Esophagus squamous epithelium (tissue), 5 donors: ENCODE measurements at regions not wholly inside any gene's neighbourhood (a gene's known extent, or its start where the extent isn't known, plus 50 kb on each side); places are given as distances from the start of the nearest gene placed in this dataset.
A peak's percentile ranks its signal among the peaks of the same experiment; 100 is the strongest.
"Not testable (repeated sequence)": the region's sequence is repeated elsewhere in the genome, so short reads cannot be mapped to it uniquely, and the experiment has no call there.

Experiments
- DNase-seq: peaks from one replicate; lab custom pipeline; 2025; lab: John Stamatoyannopoulos, UW
- H3K27ac ChIP-seq, 4 donors: fragments of 200-600 bp; sonication (generic); one replicate each; pipeline ENCODE4 v1.5.1; 2016 to 2019; ENCODE audit warnings: mild to moderate bottlenecking in 1 of 4
- H3K27me3 ChIP-seq, 4 donors: fragments of 200-600 bp; sonication (generic); 1 replicate in 3 of 4; 2 replicates in 1 of 4; pipeline versions ENCODE4 v1.5.1 to v1.6.0; 2017 to 2021; ENCODE audit warnings: antibody characterized with exemption in 1 of 4
- H3K36me3 ChIP-seq, 3 donors: fragments of 200-600 bp; sonication (generic); one replicate each; pipeline ENCODE4 v1.5.1; 2016 to 2019
- H3K4me1 ChIP-seq, 3 donors: fragments of 200-600 bp; sonication (generic); one replicate each; pipeline ENCODE4 v1.5.1; 2017 to 2019
- H3K4me3 ChIP-seq, 4 donors: fragments of 200-600 bp; sonication (generic); 1 replicate in 3 of 4; 2 replicates in 1 of 4; pipeline ENCODE4 v1.5.1; 2016 to 2019; ENCODE audit warnings: mild to moderate bottlenecking in 2 of 4, moderate library complexity in 1 of 4
- H3K9me3 ChIP-seq, 3 donors: fragments of 200-600 bp; sonication (generic); one replicate each; pipeline ENCODE4 v1.5.1; 2016 to 2019
- POLR2A ChIP-seq, 4 donors: fragments of 450-650 bp; IDR thresholded peaks; one replicate each; pipeline ENCODE4 v1.6.1; 2017; ENCODE audit warnings: antibody characterized with exemption in 4 of 4, mild to moderate bottlenecking in 4 of 4, moderate library complexity in 3 of 4
- WGBS, 2 donors: methylation state at CpG; one replicate each; pipeline ENCODE4 v1.1.5; 2018; 5-methylcytosine and 5-hydroxymethylcytosine counted together
- intact Hi-C: fragments of 100-400 bp; cut with DNase I; formaldehyde crosslinking; loops from one replicate; pipeline ENCODE4 v1.15.0; 2022
- TF ChIP-seq, protein P1 (sequence below), 6 experiments: fragments of 450-650 bp in 4 of 6; fragments of 200-600 bp in 2 of 6; sonication (generic) in 2 of 6; IDR thresholded peaks; one replicate each; pipeline ENCODE4 v1.5.1; 2016 to 2019; ENCODE audit warnings: antibody characterized with exemption in 6 of 6, mild to moderate bottlenecking in 4 of 6, moderate library complexity in 4 of 6
- donor health status: DM: yes; HTN: yes; CAD: no.

DNA sequence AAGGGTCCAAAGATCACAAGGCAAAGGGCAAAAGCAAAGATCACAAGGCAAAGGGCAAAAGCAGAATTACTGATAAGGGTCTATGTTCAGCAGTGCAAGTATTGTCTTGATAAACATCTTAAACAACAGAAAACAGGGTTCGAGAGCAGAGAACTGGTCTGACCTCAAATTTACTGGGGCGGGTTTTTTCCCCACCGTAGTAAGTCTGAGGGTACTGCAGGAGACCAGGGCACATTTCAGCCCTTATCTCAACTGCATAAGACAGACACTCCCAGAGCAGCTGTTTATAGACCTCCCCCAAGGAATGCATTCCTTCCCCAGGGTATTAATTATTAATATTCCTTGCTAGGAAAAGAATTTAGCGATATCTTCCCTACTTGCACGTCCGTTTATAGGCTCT is 61.3 kb downstream of the ZNF860 start:
- DNase-seq, H3K36me3 ChIP-seq, H3K4me3 ChIP-seq, intact Hi-C loops, H3K27me3 ChIP-seq, H3K27ac ChIP-seq: not testable (repeated sequence)
- Histone ChIP-seq H3K9me3 (peaks cover 0 to 15% (median 7%) of the 10 kb centered on the region in 3 donors), H3K4me1 (peaks cover 9 to 72% (median 11%) of the 10 kb centered on the region in 3 donors)
- WGBS, 2 donors, result 74 to 77% methylated on average over 6 of the region's 6 CpGs

DNA sequence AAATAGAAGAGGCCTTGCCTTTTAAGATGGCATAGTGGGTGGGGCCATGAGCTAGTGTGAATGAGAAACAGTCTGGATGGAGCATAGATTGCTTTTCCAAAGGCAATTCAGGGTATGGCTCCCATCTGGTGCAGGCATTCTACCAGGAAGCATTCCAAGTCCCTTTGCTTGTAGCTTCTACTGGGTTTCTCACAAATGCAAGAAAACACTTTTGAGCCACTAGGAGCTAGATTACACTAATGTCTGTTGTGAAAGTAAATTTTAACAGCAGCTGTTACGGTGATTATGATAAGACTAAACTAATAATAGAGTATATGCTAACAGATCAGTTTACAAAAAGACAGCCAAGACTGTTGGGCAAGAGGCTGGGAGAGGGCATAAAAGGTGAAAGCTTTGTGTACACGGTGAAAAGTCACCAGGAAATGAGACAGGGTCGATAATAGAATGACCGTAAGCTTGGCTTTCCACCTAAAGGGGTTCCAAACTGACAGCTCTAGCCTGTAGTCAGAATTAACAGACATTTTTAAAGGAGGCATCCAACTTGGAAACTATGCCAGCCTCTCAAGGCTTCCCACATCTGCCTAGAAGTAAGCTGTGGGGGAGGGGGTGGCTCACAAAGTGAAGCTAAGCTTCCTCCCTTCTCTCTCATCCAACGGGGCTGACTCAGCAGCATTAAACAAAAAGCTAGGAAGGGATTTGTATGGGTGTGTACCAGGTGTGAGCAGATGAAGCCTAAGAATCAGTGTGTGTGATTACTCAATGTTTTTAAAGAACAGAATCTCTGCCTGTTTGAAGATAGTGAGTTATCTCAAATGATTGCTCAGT is 61.1 kb upstream of the GPD1L start:
- H3K27me3 ChIP-seq, result no peaks in the 10 kb centered on the region
- peak overlapping the region in 1 of 4 donors; percentile 35 for H3K4me3 ChIP-seq
- no peaks in the 10 kb centered on the region for H3K36me3 ChIP-seq
- TF ChIP-seq, protein P1, sequence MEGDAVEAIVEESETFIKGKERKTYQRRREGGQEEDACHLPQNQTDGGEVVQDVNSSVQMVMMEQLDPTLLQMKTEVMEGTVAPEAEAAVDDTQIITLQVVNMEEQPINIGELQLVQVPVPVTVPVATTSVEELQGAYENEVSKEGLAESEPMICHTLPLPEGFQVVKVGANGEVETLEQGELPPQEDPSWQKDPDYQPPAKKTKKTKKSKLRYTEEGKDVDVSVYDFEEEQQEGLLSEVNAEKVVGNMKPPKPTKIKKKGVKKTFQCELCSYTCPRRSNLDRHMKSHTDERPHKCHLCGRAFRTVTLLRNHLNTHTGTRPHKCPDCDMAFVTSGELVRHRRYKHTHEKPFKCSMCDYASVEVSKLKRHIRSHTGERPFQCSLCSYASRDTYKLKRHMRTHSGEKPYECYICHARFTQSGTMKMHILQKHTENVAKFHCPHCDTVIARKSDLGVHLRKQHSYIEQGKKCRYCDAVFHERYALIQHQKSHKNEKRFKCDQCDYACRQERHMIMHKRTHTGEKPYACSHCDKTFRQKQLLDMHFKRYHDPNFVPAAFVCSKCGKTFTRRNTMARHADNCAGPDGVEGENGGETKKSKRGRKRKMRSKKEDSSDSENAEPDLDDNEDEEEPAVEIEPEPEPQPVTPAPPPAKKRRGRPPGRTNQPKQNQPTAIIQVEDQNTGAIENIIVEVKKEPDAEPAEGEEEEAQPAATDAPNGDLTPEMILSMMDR (IDR thresholded peaks at IDR 0.05), result peak in 1 of 6 experiments; percentile 6
- no peak for TF ChIP-seq POLR2A (IDR thresholded peaks at IDR 0.05)
- intact Hi-C loops, result no loop called here
- WGBS, 2 donors, result 15 to 21% methylated on average over 5 of the region's 5 CpGs
- H3K27ac ChIP-seq, result peak overlapping the region; percentile 70 to 85 (median 83)
- H3K4me1 ChIP-seq, result peaks cover 3 to 67% (median 11%) of the 10 kb centered on the region in 3 donors
- no peak for DNase-seq
- peaks cover 0 to 15% (median 7%) of the 10 kb centered on the region in 3 donors for H3K9me3 ChIP-seq

DNA sequence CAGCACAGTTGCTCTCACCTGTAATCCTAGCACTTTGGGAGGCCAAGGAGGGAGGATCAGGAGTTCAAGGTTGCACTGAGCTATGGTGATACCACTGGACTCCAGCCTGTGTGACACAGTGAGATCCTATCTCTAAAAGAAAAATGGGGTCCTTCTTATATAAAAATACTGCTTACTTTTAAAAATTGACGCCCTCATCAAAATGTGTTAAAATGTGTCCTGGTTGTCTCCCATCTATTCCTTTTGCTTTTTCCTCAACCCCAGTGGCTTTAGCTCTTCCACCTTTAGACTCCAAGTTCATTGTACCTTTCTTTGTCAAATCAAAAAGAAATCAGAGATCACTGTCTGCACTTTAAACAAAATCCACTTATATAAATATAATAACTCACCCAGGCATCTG is 60.3 kb upstream of the GPD1L start:
- H3K27me3 ChIP-seq, result no peaks in the 10 kb centered on the region
- no peak for TF ChIP-seq POLR2A (IDR thresholded peaks at IDR 0.05)
- TF ChIP-seq, protein P1 (IDR thresholded peaks at IDR 0.05), result no peak
- peaks cover 0 to 15% (median 7%) of the 10 kb centered on the region in 3 donors for H3K9me3 ChIP-seq
- 100% methylated on average over 1 of the region's 1 CpG for WGBS, 2 donors
- no peak for DNase-seq
- H3K27ac ChIP-seq, result peak overlapping the region; percentile 70 to 85 (median 83)
- H3K36me3 ChIP-seq, result no peaks in the 10 kb centered on the region
- no peak overlapping the region for H3K4me3 ChIP-seq
- intact Hi-C loops, result no loop called here
- H3K4me1 ChIP-seq, result peaks cover 3 to 66% (median 11%) of the 10 kb centered on the region in 3 donors

DNA sequence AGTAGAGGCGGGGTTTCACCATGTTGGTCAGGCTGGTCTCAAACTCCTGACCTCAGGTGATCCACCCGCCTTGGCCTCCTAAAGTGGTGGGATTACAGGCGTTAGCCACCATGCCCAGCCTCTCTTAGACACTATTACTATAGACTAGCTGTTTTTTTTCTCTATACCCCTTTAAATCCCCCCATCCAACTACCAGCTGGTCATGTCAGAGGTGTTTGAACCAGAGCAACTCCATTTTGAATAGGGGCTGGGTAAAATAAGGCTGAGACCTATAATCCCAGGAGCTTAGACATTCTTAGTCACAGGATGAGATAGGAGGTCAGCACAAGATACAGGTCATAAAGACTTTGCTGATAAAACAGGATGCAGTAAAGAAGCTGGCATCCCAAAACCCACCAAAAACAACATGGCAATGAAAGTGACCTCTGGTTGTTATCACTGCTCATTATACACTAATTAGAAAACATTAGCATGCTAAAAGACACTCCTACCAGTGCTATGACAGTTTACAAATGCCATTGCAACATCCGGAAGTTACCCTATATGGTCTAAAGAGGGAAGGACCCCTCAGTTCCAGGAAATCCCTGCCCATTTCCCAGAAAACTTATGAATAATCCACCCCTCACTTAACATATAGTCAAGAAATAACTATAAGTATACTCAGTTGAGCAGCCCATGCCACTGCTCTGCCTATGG is 57.8 kb upstream of the GPD1L start:
- H3K36me3 ChIP-seq, result no peaks in the 10 kb centered on the region
- H3K9me3 ChIP-seq, result no peaks in the 10 kb centered on the region
- no peak for DNase-seq
- no peaks in the 10 kb centered on the region for H3K27me3 ChIP-seq
- H3K4me1 ChIP-seq, result peaks cover 3 to 71% (median 11%) of the 10 kb centered on the region in 3 donors
- 78 to 87% methylated on average over 2 to 3 of the region's 4 CpGs for WGBS, 2 donors
- H3K4me3 ChIP-seq, result no peak overlapping the region
- TF ChIP-seq, protein P1 (IDR thresholded peaks at IDR 0.05), result no peak
- TF ChIP-seq POLR2A (IDR thresholded peaks at IDR 0.05), result no peak
- H3K27ac ChIP-seq, result no peak overlapping the region
- intact Hi-C loops, result no loop called here

DNA sequence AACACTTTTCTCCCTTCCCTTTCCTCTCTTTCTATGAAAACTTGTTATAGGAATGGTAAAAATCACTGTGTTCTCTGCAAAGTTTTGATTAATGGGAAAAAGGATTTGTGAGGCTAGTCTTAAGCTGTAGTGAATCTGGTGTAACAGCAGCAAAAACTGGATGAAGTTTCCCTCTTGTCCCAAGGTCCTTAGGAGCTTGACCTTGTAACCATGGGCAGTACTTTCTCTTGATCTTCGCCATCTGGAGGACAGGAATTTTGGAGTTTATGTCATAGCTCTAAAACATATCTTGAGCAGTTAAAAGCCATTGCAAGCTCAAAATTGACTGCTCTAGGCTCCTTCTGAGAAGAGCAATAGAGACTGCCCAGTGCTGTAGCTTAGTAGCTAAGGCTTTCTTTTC is 56.5 kb upstream of the GPD1L start:
- 94 to 100% methylated on average over 1 of the region's 1 CpG for WGBS, 2 donors
- intact Hi-C loops, result no loop called here
- no peak for DNase-seq
- H3K9me3 ChIP-seq, result no peaks in the 10 kb centered on the region
- H3K27me3 ChIP-seq, result no peaks in the 10 kb centered on the region
- H3K36me3 ChIP-seq, result no peaks in the 10 kb centered on the region
- TF ChIP-seq, protein P1 (IDR thresholded peaks at IDR 0.05), result no peak
- no peak for TF ChIP-seq POLR2A (IDR thresholded peaks at IDR 0.05)
- H3K4me1 ChIP-seq, result peaks cover 0 to 59% (median 11%) of the 10 kb centered on the region in 3 donors
- H3K27ac ChIP-seq, result peak overlapping the region in 2 of 4 donors; percentile 2 to 45
- H3K4me3 ChIP-seq, result no peak overlapping the region

DNA sequence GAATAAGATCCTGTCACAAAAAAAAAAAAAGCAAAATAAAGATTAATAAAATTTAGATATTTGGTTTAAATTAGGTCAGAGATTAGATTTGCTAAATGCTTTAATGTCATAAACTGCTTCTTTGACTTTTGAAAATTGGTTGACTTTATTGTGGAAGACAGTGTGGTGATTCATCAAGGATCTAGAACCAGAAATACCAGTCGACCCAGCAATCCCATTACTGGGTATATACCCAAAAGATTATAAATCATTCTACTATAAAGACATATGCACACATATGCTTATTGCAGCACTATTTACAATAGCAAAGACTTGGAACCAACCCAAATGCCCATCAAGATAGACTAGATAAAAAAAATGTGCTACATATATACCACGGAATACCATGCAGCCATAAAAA is 54.2 kb upstream of the GPD1L start:
- DNase-seq, H3K4me3 ChIP-seq, H3K9me3 ChIP-seq, H3K27me3 ChIP-seq, intact Hi-C loops, H3K36me3 ChIP-seq: not testable (repeated sequence)
- 11 to 15% methylated on average over 2 of the region's 2 CpGs for WGBS, 2 donors
- Histone ChIP-seq H3K27ac (peak overlapping the region in 2 of 4 donors; percentile 53 to 62), H3K4me1 (peaks cover 0 to 36% (median 0%) of the 10 kb centered on the region in 3 donors)

DNA sequence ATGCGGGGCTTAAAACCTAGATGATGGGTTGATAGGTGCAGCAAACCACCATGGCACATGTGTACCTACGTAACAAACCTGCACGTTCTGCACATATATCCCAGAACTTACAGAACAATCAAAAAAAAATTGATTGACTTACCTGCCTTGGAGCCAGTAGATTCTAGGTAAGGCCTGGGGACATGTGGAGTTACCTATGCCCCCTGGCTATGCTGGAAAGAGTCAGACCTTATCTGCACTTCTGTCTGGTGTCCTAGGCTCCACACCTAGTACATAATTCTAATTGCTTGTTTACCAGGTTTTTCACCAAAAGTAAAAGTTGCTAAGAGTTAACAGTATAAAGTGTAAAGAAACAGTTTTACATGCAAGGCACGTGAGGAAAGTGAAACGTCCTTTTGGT is 53.6 kb upstream of the GPD1L start:
- H3K27ac ChIP-seq, intact Hi-C loops, H3K9me3 ChIP-seq, DNase-seq, H3K27me3 ChIP-seq, H3K36me3 ChIP-seq, H3K4me3 ChIP-seq: not testable (repeated sequence)
- WGBS, 2 donors, result 68 to 73% methylated on average over 5 of the region's 5 CpGs
- H3K4me1 ChIP-seq, result peaks cover 0 to 32% (median 0%) of the 10 kb centered on the region in 3 donors
